GM18520 (cell line): ENCODE measurements at regions not wholly inside any gene's neighbourhood (a gene's known extent, or its start where the extent isn't known, plus 50 kb on each side); places are given as distances from the start of the nearest gene placed in this dataset.
"Not testable (repeated sequence)": the region's sequence is repeated elsewhere in the genome, so short reads cannot be mapped to it uniquely, and the experiment has no call there.

ENCODE experiments used
- ATAC-seq: cut with Tn5 transposase; IDR thresholded peaks from one replicate; pipeline ENCODE4 v1.9.1; 2021; ENCODE audit not compliant: unreplicated experiment

DNA sequence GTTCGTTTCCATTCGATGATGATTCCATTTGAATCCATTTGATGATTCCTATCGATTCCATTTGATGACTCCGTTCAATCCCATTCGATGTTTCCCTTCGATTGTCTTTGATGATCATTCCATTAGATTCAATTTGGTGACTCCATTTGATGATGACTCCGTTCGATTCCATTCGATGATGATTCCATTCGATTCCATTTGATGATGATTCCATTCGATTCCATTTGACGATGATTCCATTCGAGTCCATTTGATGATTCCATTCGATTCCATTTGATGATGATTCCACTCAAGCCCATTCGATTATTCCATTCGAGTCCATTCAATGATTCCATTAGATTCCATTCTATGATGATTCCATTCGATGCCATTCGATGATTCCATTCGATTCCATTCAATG, 2730.6 kb downstream of the RPIA start:
- ATAC-seq, result not testable (repeated sequence)

DNA sequence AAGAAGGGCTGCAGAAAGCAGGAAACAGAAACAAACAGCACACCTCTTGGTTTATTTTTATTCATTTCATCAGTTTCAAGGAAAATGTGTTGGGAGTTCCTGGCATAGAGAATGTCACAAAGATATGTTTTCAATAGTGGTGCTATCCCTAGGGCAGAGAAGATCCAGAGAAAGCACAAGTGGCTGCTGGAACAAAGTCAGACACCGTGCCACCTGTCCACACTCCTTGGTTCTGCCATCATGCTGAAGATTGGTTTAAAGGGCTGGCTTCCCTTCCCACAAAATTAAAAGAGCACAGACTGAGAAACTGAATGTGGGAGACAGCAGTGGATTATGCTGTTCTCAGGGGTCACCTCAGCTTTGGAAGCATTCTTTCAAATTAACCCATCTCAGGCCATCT, 2735.7 kb downstream of the RPIA start:
- not testable (repeated sequence) for ATAC-seq

DNA sequence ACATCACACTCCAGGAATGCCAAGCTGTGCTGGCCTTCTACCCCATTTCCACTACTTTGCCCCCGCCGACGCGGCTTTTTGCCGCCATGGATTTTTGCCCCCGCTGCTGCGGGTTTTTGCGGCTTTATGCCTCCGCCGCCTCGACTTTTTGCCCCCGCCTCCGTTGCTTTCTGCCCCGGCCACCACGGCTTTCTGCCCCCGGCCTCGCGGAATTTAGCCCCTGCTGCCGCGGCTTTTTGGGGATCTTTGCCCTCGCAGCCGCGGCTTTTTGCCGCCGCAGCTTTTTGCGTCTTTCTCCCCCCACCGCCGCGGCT, 2750.4 kb downstream of the RPIA start:
- ATAC-seq, result not testable (repeated sequence)

DNA sequence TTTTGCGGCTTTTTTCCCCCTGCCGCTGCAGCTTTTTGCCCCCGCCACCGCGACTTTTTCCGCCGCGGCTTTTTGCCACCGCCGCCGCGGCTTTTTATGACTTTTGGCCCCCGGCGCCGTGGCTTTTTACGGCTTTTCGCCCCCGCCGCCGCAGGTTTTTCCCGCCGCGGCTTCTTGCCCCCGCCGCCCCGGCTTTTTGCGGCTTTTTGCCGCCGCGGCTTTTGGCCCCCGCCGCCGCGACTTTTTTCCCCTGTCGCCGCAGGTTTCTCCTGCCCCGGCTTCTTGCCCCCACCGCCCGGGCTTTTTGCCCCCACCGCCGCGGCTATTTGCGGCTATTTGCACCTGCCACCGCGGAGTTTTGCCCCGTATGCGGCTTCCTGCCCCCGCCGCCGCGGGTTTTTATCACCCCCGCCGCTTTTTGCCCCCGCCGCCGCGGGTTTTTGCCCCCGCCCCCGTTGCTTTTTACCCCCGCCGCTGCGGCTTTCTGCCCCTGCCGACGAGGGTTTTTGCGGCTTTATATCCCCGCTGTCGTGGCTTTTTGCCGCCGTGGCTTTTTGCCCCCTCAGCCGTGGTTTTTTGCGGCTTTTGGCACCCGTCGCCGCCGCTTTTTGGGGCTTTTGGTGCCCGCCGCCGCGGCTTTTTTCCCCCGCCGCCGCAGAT, 2750.9 kb downstream of the RPIA start:
- ATAC-seq, result no peak

DNA sequence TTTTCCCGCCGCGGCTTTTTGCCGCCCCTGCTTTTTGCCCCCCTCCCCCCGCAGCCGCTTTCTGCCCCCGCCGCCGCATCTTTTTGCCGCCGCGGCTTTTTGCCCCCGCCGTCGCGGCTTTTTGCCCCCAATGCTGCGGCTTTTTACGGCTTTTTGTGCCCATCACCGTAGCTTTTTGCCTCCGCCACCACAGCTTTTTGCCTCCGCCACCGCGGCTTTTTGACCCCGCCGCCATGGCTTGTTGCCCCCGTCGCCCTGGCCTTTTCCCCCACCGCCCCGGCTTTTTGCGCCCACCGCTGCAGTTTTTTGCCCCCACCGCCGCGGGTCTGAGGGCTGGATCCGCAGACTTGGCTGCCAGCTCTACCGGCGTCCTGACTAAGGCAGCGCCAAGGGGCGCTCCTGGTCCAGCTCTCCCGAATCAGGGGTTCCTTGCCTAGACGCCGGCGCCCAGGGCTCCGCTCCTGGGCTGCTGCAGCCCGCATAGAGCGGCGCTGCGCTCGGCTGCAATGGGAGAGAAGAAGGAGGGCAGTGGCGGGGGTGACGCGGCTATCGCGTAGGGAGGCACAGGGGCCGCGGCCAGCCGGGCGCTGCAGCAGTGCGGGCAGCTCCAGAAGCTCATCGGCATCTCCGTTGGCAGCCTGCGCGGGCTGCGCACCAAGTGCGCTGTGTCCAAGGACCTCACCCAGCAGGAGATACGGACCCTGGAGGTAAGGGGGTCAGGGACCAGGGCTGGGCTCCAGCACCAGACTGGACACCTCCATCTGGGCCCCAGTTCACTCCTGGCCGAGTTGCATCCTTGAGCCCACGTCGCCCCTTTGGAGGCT, 2751.6 kb downstream of the RPIA start:
- ATAC-seq, result not testable (repeated sequence)

DNA sequence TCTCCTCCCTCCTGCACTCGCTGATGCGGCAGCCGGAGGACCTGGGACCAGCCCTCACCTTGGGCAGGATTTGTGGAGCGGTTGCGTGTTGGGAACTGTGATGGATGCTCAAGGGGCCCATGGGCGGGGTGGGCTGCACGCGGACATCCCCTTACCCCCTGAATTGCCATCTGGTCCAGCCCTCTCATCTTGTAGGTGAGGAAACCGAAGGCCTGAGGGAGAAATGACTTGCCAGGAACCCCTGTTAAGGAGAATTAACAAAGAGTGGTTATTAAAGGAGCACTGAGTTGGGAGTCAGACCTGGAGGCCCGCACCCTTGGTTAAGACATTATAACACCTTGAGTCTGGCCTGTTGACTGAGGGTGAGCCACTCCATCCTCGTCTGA, 2752.2 kb downstream of the RPIA start:
- ATAC-seq, result not testable (repeated sequence)

DNA sequence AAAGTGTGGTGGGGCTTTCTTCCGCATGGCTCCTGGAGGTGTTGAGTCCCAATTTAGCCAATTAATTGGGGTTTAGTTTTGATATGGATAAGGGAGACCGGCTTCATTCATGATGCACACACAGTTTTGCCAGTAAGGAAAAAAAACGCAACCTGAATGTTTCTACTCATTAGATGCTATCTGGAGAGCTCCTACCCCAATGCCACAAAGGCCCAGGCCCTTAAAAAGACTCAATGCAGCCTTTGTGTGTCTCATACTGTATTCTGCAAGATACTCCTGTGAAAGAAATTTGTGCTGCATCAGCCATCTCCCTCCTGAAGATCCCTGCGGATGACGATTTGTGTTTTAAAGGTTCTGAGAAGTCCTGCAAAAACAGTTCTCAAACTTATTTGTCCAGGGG, 2754.2 kb downstream of the RPIA start:
- ATAC-seq, result not testable (repeated sequence)

DNA sequence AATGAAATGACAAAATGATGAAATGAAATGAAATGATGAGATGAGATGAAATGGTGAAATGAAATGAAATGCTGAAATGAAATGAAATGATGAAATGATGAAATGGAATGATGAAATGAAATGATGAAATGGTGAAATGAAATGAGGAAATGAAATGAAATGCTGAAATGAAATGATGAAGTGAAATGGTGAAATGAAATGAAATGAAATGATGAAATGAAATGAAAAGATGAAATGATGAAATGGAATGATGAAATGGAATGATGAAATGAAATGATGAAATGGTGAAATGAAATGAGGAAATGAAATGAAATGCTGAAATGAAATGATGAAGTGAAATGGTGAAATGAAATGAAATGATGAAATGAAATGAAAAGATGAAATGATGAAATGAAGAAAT, 2755.0 kb downstream of the RPIA start:
- not testable (repeated sequence) for ATAC-seq

DNA sequence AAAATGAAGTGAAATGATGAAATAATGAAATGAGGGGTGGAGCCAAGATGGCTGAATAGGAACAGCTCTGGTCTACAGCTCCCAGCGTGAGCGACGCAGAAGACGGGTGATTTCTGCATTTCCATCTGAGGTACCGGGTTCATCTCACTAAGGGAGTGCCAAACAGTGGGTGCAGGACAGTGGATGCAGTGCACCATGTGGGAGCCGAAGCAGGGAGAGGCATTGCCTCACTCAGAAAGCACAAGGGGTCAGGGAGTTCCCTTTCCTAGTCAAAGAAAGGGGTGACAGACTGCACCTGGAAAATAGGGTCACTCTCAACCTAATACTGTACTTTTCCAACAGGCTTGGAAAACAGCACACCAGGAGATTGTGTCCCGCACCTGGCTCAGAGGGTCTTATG, 2755.4 kb downstream of the RPIA start:
- ATAC-seq, result not testable (repeated sequence)

DNA sequence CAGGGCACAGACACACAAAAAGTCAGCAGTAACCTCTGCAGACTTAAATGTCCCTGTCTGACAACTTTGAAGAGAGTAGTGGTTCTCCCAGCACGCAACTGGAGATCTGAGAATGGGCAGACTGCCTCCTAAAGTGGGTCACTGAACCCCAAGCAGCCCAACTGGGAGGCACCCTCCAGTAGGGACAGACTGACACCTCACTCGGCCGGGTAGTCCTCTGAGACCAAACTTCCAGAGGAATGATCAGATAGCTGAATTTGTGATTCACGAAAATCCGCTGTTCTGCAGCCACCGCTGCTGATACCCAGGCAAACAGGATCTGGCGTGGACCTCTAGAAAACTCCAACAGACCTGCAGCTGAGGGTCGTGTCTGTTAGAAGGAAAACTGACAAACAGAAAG, 2756.0 kb downstream of the RPIA start:
- not testable (repeated sequence) for ATAC-seq

DNA sequence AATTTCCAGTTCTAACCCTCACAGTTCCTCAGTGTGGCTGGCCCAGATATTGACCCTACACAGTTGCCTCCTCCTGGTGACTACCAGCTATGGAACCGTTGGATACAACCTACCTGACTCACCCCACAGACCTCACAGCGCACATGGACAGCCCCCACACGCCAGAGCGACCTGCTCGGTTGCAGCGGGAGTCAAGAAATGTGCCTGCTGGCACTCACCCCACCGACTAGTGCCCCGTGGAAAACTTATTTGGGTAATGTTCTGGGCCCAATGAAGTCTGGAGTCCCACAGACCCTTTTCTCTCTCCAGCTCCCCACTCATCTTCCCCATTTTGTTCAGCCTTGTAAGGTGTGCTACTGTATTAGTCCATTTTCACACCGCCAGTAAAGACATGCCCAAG, 2770.8 kb downstream of the RPIA start:
- not testable (repeated sequence) for ATAC-seq

DNA sequence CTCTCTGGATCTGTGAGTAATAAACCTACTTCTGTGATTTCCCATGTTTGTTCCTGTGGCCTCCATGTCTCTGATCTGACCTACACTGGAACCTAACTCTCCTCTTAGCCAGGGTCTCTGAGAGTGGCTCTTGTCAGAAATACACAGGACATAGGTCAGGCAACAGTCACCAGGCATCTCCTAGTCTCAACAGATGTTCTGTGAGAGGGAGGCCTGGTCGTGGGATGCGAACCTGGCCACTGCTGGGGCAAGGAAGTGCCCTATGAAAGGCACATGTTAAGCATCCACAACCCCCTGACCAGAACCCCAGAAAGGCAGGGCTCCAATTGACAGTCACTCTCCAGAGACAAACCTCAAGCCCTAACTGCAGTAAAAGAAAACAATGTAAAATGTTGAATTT, 2771.5 kb downstream of the RPIA start:
- ATAC-seq, result not testable (repeated sequence)

DNA sequence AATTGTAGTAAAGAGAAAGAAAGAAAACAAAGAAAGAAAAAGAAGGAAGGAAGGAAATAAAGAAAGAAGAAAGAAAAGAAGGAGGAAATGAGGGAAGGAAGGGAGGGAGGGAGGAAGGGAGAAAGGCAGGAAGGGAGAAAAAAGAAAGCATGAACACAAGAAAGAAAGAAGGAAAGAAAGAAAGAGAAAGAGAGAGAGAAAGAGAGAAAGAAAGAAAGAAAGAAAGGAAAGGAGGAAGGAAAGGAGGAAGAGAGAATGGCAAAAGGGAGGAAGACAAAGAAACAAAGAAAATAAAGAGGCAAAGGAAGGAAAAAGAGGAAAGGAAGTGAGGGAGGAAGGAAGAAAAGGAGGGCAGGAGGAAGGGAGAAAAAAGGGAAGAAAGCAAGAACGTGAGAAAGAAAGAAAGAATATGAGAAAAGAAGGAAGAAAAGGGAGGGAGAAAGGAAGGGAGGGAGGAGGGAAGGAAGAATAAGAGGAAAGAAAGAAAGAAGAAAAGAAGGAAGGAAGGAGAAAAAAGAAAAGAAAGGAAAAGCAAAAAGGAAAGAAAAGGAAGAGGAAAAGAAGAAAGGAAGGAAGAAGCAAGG, 2775.4 kb downstream of the RPIA start:
- ATAC-seq, result not testable (repeated sequence)

DNA sequence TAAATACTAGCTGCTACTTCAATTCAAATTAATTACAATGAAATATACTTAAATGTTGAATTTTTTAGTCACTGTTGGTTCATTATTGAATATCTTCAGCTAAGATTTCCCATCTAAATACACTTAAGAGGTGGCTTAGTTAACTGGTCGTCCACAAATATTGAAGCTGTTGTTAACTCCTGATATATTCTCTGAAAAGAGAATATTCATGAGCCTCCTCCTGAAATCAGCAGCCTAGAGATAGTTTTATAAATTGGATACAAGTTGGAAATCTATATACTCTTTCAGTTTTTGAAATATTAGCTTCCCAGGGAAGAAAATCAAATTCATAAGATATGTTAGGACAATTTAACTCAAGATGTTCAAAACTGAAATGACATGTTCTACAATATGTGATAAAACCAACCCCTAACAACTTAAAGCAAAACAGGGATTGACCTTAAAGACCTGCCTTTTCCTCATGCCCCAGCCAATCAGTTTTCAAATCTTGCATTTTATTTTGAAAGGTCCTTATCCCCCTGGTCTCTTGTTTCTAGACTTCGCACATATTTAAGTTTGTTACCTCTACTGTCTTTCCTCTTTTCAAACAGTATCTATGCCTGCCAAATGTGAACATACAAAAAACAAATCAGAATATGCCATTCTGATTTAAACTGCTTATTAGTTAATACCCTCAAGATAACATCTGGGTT, 2784.9 kb downstream of the RPIA start:
- ATAC-seq, result not testable (repeated sequence)

DNA sequence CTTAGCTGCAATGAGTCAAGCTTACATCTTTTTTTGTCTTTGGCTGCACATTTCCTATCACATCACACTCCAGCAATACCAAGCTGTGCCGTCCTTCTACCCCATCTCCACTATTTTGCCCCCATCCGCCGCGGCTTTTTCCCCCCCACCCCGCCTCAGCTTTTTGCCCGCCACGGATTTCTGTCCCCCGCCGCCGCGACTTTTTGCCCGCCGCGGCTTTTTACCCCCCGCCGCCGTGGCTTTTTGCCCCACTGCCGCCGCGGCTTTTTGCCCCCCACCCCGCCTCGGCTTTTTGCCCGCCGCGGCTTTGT, 2785.4 kb downstream of the RPIA start:
- ATAC-seq, result not testable (repeated sequence)

DNA sequence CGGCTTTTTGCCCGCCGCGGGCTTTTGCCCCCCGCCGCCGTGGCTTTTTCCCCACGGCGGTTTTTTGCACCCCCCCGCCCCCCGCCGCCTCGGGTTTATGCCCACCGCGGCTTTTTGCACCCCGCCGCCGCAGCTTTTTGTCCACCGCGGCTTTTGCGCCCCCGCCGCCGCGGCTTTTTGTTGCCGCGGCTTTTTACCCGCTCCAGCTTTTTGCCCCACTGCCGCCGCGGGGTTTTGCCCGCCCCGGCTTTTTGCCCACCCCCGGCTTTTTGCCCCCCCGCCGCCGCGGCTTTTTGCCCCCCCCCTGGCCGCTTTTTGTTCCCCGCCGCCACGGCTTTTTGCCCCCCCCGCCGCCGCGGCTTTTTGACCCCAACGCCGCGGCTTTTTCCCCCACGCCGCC, 2785.8 kb downstream of the RPIA start:
- ATAC-seq, result not testable (repeated sequence)

DNA sequence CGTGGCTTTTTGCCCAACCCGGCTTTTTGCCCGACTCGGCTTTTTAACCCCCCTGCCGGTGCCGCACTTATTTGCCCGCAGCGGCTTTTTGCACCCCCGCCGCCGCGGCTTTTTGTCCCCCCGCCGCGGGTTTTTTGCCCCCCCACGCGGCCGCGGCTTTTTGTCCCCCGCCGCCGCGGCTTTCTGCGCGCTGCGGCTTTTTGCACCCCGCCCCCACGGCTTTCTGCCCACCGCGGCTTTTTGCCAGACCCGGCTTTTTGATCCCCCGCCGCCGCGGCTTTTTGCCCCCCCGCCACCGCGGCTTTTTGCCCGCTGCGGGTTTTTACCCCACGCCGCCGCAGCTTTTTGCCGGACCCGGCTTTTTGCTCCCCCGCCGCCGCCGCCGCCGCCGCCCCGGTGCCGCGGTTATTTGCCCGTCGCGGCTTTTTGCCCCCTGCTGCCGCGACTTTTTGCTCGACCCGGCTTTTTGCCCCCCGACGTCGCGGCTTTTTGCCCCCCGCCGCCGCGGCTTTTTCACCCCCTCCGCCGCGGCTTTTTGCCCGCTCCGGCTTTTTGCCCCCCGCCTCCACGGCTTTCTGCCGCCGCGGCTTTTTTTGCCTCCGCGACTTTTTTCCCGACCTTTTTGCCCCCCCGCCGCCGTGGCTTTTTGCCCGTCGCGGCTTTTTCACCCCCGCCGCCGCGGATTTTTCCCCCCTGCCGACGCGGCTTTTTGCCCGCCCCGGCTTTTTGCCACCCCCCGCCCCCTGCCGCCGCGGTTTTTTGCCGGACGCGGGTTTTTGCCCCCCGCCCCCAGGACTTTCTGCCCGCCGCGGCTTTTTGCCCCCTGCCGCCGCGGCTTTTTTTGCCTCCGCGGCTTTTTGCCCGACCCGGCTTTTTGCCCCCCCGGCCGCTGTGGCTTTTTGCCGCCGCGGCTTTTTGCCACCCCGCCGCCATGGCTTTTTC, 2786.5 kb downstream of the RPIA start:
- ATAC-seq, result no peak

DNA sequence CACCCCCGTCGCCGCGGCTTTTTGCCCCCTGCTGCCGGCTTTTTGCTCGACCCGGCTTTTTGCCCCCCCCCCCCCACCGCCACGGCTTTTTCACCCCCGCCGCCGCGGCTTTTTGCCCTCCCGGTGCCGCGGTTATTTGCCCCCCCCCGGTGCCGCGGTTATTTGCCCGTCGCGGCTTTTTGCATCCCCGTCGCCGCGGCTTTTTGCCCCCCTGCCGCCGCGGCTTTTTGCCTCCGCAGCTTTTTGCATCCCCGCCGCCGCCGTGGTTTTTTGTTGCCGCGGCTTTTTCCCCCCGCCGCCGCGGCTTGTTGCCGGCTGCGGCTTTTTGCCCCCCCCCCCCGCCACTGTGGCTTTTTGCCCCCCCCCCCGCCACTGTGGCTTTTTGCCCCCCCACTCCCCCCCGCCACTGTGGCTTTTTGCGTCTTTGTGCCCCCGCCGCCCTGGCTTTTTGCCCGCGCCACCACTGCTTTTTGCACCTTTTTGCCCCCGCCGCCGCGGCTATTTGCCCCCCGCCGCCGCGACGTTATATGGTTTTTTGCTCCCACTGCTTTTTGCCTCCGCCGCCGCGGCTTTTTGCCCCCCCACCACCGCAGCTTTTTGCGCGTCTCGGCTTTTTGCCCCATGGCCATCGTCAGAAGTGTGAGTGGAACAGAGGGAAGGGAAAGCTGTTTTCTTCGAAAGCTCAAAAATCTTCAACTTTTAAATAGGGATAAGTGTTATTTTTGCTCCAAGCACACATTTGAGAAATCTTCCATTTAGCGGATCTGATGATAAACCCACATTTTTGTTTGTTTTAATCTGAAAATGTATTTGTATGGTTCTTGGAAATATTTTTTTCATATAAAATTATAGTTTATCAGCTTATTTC, 2787.6 kb downstream of the RPIA start:
- ATAC-seq, result not testable (repeated sequence)

DNA sequence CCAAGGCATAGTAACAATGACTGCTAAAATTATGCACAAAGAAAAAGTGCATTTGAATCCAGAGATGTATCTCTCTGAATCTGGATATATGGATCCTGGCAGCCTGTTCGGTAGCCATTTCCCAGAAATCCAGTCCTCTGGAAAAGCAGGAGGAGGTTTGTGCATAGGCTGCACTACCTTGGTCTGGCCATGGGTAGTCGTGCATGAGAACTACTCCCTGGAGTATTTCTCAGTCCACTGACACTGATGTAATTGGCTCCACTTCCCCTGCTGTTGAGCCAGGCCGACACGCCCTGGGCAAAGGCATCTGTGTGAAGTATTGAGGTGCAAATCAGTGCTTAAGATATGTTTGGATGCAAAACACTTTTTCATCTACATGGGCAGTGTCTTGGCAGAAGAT, 2793.8 kb downstream of the RPIA start:
- ATAC-seq, result not testable (repeated sequence)
